GM13976 (cell line): ENCODE measurements at regions not wholly inside any gene's neighbourhood (a gene's known extent, or its start where the extent isn't known, plus 50 kb on each side); places are given as distances from the start of the nearest gene placed in this dataset.

Experiments
- DNase-seq: peaks from one replicate; pipeline ENCODE4 v3.0.0; 2012; ENCODE audit warnings: low spot score
- CTCF ChIP-seq: IDR thresholded peaks from 2 replicates; pipeline ENCODE4 v1.5.1; 2012; ENCODE audit warnings: borderline replicate concordance, mild to moderate bottlenecking; ENCODE audit not compliant: insufficient read depth; ENCODE audit errors: extremely low read depth, missing control alignments, control extremely low read depth
- in situ Hi-C: fragments of 300-500 bp; cut with MboI; formaldehyde crosslinking; loops from one replicate; pipeline ENCODE4 v1.12.0; 2022; ENCODE audit warnings: low sequenced_read_pairs, mixed read lengths, inconsistent platforms; ENCODE audit not compliant: unreplicated experiment

GRCh38 chr3:66133853-66134445 is 86.9 kb upstream of the SLC25A26 start:
- no peak for DNase-seq
- no peak for TF ChIP-seq CTCF
- in situ Hi-C loops, result loop anchor here (25.0 kb wide), 1 partner anchor 347 kb away; no protein-coding TSS in a partner anchor

- DNase-seq, result no peak
- no peak for TF ChIP-seq CTCF
- in situ Hi-C loops, result loop anchor here (25.0 kb wide), 1 partner anchor 346 kb away; no protein-coding TSS in a partner anchor
Observed at GRCh38 chr3:66133050-66133757, 87.6 kb upstream of the SLC25A26 start.

GRCh38 chr3:66128623-66129022 is 89.9 kb upstream of the MAGI1 start:
- no peak for TF ChIP-seq CTCF
- DNase-seq, result no peak
- in situ Hi-C loops, result loop anchor here (25.0 kb wide), 1 partner anchor 341 kb away; no protein-coding TSS in a partner anchor

GRCh38 chr3:66121318-66121717 is 82.6 kb upstream of the MAGI1 start:
- DNase-seq, result no peak
- TF ChIP-seq CTCF, result no peak
- in situ Hi-C loops, result no loop called here

- in situ Hi-C loops, result no loop called here
- DNase-seq, result no peak
- no peak for TF ChIP-seq CTCF
Observed at GRCh38 chr3:66115858-66116654, 77.3 kb upstream of the MAGI1 start.

GRCh38 chr3:66113542-66113941 is 74.8 kb upstream of the MAGI1 start:
- no peak for TF ChIP-seq CTCF
- in situ Hi-C loops, result no loop called here
- DNase-seq, result no peak
